GM20000 (cell line): ENCODE measurements at regions not wholly inside any gene's neighbourhood (a gene's known extent, or its start where the extent isn't known, plus 50 kb on each side); places are given as distances from the start of the nearest gene placed in this dataset.

Experiments
- DNase-seq: peaks from one replicate; pipeline ENCODE4 v3.0.0; 2012; ENCODE audit warnings: low spot score
- CTCF ChIP-seq: IDR thresholded peaks from 2 replicates; pipeline ENCODE4 v1.5.1; 2012; ENCODE audit warnings: mild to moderate bottlenecking, control low read depth; ENCODE audit errors: extremely low read depth, missing control alignments

DNA sequence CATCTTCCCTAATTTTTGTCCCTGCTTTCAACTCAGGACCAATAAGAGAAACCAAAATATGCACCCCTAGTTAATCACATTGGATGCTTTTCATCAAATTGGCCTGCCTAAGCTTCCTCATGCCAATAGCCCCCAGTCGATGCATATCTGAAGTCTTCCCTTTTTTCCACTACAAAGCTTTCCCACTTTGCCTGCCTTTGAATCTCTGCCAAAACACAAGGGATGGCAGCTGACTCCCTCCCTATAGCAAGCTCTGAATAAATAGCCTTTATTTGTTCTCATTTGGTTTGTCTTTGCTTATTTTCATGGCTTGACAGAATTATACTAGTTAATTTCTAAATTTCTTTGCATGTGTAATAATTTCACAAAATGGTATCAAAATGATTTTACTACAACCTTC lies 621.2 kb downstream of the MBD2 start:
- TF ChIP-seq CTCF = no peak
- no peak for DNase-seq

- no peak for TF ChIP-seq CTCF
- no peak for DNase-seq
These were observed 623.1 kb downstream of the MBD2 start for GRCh38 chr18:53601344-53601743.

DNA sequence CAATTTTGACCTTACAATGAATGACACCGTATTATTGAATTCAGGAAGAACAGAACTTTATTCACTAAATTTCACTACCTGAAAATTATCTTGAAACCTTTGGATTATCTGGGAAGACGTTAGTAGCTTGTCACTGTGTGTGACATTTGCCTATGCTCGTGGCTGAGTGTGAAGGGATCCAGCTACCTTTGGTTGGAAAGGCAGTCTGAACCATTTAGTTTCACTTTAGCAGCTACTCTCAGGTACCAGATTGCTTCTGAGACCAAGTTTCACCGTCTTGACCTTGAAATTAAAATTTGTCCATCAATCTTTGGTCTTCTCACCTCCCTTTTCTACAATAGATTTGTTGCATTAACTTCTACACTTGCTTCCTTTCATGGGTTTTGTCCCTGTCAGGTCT lies 637.5 kb downstream of the MBD2 start:
- no peak for TF ChIP-seq CTCF
- DNase-seq = no peak
